Panc1 (cell line): ENCODE measurements at regions not wholly inside any gene's neighbourhood (a gene's known extent, or its start where the extent isn't known, plus 50 kb on each side); places are given as distances from the start of the nearest gene placed in this dataset.

ENCODE experiments used
- ATAC-seq: fragments of 200-7000 bp; cut with Tn5 transposase; 2 replicates; pipeline ENCODE4 v1.9.1; 2020; ENCODE audit warnings: mild to moderate bottlenecking, moderate library complexity
- BruUV-seq: library from RNA; stranded (reverse); fragments of 400-500 nt; replicated peaks from 2 replicates; lab custom pipeline; 2021; lab: Mats Ljungman, UMichigan
- CTCF ChIA-PET: fragments of 300-600 bp; sonication (Branson Sonifier 250); formaldehyde crosslinking; loops from one replicate; lab custom pipeline; 2022; ENCODE audit warnings: antibody characterized with exemption; lab: Charles Lee
- POLR2A ChIA-PET: fragments of 300-600 bp; sonication (Branson Sonifier 250); formaldehyde crosslinking; loops from one replicate; lab custom pipeline; 2022; ENCODE audit warnings: antibody characterized with exemption; lab: Charles Lee
- DNase-seq: peaks from one replicate; pipeline ENCODE4 v3.0.0-alpha.2; 2010; ENCODE audit warnings: low read depth, low spot score
- H3K27ac ChIP-seq: 2 replicates; pipeline ENCODE4 v1.5.1; 2011; ENCODE audit warnings: mild to moderate bottlenecking, low read length, inconsistent platforms
- H3K27me3 ChIP-seq: fragments of 200-500 bp; sonication (Bioruptor generic); 2 replicates; pipeline ENCODE4 v1.6.0; 2014; ENCODE audit warnings: low read length, inconsistent platforms; ENCODE audit not compliant: control insufficient read depth, insufficient read depth
- H3K36me3 ChIP-seq: fragments of 200-500 bp; sonication (Bioruptor generic); 2 replicates; pipeline ENCODE4 v1.5.1; 2014; ENCODE audit warnings: inconsistent platforms, mild to moderate bottlenecking, low read length, moderate library complexity; ENCODE audit not compliant: control insufficient read depth, insufficient read depth
- H3K4me1 ChIP-seq: 2 replicates; pipeline ENCODE4 v1.5.1; 2011; ENCODE audit warnings: inconsistent platforms, mild to moderate bottlenecking, low read length, moderate library complexity; ENCODE audit not compliant: control insufficient read depth, insufficient read depth
- H3K4me3 ChIP-seq, 2 experiments: 2 replicates each; pipeline ENCODE4 v1.5.1; 2011 to 2012; ENCODE audit warnings: low read depth in 2 of 2, low read length in 2 of 2, mild to moderate bottlenecking in 2 of 2, inconsistent platforms in 1 of 2, moderate library complexity in 1 of 2
- H3K9me3 ChIP-seq: fragments of 200-500 bp; sonication (Bioruptor generic); 2 replicates; pipeline ENCODE4 v1.5.1; 2014; ENCODE audit warnings: low read depth, mild to moderate bottlenecking, inconsistent platforms, low read length, moderate library complexity; ENCODE audit not compliant: control insufficient read depth, insufficient read depth
- POLR2AphosphoS5 ChIP-seq: IDR thresholded peaks from 2 replicates; pipeline ENCODE4 v1.6.1; 2012; ENCODE audit warnings: mild to moderate bottlenecking, low read depth, low read length, moderate library complexity
- SIN3A ChIP-seq: IDR thresholded peaks from 2 replicates; pipeline ENCODE4 v1.6.1; 2012; ENCODE audit warnings: low read depth, mild to moderate bottlenecking, low read length, moderate library complexity, borderline replicate concordance; ENCODE audit not compliant: insufficient read depth
- TCF7L2 ChIP-seq: IDR thresholded peaks from 2 replicates; pipeline ENCODE4 v1.6.1; 2011; ENCODE audit warnings: mild to moderate bottlenecking, low read depth, low read length, inconsistent platforms
- in situ Hi-C: cut with HindIII; loops from 2 replicates; pipeline ENCODE4 v1.10.0; 2016; ENCODE audit warnings: low sequenced_read_pairs, low pct_unique_long_range_greater_than_20kb
- intact Hi-C: fragments of 100-400 bp; cut with micrococcal nuclease; formaldehyde crosslinking; loops from one replicate; pipeline ENCODE4 v1.10.0; 2022; ENCODE audit not compliant: unreplicated experiment
- TF ChIP-seq, protein P1 (sequence below): fragments of 450-650 bp; IDR thresholded peaks from 2 replicates; pipeline ENCODE4 v1.5.1; 2017; ENCODE audit warnings: mild to moderate bottlenecking
- TF ChIP-seq, protein P2 (sequence below), 2 experiments: IDR thresholded peaks; 2 replicates each; pipeline ENCODE4 v1.6.1; 2011 to 2012; ENCODE audit warnings: low read depth in 2 of 2, control low read depth in 1 of 2, low read length in 1 of 2, mild to moderate bottlenecking in 1 of 2, moderate library complexity in 1 of 2; ENCODE audit not compliant: insufficient read depth in 1 of 2

DNA sequence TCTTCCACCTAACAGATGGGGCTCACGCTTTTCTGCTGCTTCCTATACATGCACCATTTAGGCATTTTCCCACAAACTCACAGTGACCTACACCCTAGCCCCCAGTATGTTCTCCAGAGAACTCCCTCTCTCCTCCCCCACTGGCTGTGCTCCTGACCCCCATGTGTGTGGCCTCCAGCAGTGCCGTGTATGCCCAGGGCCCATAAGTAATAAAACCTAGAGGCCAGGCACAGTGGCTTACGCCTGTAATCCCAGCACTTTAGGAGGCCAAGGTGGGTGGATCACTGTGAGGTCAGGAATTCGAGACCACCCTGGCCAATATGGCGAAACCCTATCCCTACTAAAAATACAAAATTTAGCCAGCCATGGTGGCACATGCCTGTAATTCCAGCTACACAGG lies 54.7 kb upstream of the NXT1 start:
- CTCF ChIA-PET, result no interaction called here
- in situ Hi-C loops, result no loop called here

DNA sequence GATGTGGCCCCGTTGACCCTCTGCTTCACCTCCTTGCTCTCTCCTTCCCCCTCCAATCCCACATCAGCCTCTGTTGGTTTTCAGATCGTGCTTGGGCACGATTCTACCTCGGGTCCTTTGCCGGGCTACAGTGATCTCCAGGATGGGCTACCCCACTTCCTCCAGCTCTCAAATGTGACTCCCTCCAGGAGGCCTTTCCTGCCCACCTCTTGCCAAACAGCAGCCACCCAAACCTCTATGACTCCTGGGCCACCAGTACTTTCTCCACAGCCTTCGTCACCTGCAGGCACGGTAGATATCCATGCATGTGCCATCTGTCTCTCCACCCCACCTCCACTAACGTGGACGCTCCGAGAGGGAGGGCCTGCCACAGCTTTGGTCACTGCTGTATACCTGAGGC lies 55.9 kb upstream of the NXT1 start:
- Histone ChIP-seq H3K4me3 (no peak overlapping the region), H3K9me3 (no peaks in the 10 kb centered on the region), H3K36me3 (no peaks in the 10 kb centered on the region), H3K27ac (no peak overlapping the region), H3K27me3 (no peaks in the 10 kb centered on the region), H3K4me1 (no peaks in the 10 kb centered on the region)
- in situ Hi-C loops, result no loop called here
- no peak for TF ChIP-seq TCF7L2
- no peak for TF ChIP-seq POLR2AphosphoS5
- TF ChIP-seq, protein P1, sequence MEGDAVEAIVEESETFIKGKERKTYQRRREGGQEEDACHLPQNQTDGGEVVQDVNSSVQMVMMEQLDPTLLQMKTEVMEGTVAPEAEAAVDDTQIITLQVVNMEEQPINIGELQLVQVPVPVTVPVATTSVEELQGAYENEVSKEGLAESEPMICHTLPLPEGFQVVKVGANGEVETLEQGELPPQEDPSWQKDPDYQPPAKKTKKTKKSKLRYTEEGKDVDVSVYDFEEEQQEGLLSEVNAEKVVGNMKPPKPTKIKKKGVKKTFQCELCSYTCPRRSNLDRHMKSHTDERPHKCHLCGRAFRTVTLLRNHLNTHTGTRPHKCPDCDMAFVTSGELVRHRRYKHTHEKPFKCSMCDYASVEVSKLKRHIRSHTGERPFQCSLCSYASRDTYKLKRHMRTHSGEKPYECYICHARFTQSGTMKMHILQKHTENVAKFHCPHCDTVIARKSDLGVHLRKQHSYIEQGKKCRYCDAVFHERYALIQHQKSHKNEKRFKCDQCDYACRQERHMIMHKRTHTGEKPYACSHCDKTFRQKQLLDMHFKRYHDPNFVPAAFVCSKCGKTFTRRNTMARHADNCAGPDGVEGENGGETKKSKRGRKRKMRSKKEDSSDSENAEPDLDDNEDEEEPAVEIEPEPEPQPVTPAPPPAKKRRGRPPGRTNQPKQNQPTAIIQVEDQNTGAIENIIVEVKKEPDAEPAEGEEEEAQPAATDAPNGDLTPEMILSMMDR, result no peak
- TF ChIP-seq, protein P2, sequence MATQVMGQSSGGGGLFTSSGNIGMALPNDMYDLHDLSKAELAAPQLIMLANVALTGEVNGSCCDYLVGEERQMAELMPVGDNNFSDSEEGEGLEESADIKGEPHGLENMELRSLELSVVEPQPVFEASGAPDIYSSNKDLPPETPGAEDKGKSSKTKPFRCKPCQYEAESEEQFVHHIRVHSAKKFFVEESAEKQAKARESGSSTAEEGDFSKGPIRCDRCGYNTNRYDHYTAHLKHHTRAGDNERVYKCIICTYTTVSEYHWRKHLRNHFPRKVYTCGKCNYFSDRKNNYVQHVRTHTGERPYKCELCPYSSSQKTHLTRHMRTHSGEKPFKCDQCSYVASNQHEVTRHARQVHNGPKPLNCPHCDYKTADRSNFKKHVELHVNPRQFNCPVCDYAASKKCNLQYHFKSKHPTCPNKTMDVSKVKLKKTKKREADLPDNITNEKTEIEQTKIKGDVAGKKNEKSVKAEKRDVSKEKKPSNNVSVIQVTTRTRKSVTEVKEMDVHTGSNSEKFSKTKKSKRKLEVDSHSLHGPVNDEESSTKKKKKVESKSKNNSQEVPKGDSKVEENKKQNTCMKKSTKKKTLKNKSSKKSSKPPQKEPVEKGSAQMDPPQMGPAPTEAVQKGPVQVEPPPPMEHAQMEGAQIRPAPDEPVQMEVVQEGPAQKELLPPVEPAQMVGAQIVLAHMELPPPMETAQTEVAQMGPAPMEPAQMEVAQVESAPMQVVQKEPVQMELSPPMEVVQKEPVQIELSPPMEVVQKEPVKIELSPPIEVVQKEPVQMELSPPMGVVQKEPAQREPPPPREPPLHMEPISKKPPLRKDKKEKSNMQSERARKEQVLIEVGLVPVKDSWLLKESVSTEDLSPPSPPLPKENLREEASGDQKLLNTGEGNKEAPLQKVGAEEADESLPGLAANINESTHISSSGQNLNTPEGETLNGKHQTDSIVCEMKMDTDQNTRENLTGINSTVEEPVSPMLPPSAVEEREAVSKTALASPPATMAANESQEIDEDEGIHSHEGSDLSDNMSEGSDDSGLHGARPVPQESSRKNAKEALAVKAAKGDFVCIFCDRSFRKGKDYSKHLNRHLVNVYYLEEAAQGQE (IDR thresholded peaks at IDR 0.05; ENCODE audit: insufficient read depth in 1 of 2, low read depth in 2 of 2, low read length in 1 of 2), result no peak
- no peak for TF ChIP-seq SIN3A
- ChIA-PET POLR2A (no interaction called here), CTCF (no interaction called here)
- BruUV-seq, result no TSS peak
- DNase-seq (no peak), ATAC-seq (no peak)
- intact Hi-C loops, result no loop called here

More for the DNA sequence above, 54.7 kb upstream of the NXT1 start:
- POLR2A ChIA-PET, result no interaction called here
- DNase-seq (no peak), ATAC-seq (no peak)
- H3K36me3 ChIP-seq, result no peaks in the 10 kb centered on the region
- BruUV-seq, result no TSS peak
- no peaks in the 10 kb centered on the region for H3K9me3 ChIP-seq
- no peak overlapping the region for H3K4me3 ChIP-seq
- TF ChIP-seq POLR2AphosphoS5 (no peak), SIN3A (no peak), TCF7L2 (no peak)
- TF ChIP-seq, protein P1, result no peak
- TF ChIP-seq, protein P2 (IDR thresholded peaks at IDR 0.05; ENCODE audit: insufficient read depth in 1 of 2, low read depth in 2 of 2, low read length in 1 of 2), result no peak
- intact Hi-C loops, result no loop called here
- H3K27ac ChIP-seq, result no peak overlapping the region
- no peaks in the 10 kb centered on the region for H3K27me3 ChIP-seq
- no peaks in the 10 kb centered on the region for H3K4me1 ChIP-seq
